ENCODE measurements at regions not wholly inside any gene's neighbourhood (a gene's known extent, or its start where the extent isn't known, plus 50 kb on each side); places are given as distances from the start of the nearest gene placed in this dataset.

DNA sequence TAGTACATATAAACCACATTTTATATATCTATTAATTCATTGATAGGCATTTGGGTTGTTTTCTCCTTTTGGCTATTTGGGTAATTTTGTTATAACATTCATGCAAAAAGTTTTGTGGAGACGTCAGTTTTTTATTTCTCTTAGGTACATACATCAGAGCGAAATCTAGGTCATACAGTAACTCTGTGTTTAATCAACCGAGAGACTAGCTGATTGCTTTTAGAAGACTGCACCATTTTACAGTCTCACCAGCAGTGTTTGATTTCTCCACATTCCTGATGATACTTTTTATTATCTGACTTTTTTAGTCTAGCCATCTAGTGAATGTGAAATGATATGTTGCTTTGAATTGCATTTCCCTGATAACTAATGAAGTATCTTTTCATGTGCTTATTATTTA lies 1019.3 kb downstream of the NSUN3 start:
- TF ChIP-seq ZNF354B (CRISPR knock-in tag; IDR thresholded peaks at IDR 0.05) (no peak), NELFE (IDR thresholded peaks at IDR 0.05; ENCODE audit: insufficient read depth, insufficient read length) (no peak), POLR2A (conservative IDR thresholded peaks at IDR 0.05) (no peak), SP1 (CRISPR knock-in tag; IDR thresholded peaks at IDR 0.05) (no peak), DACH1 (IDR thresholded peaks at IDR 0.05; ENCODE audit: partially characterized antibody) (no peak), SIN3B (IDR thresholded peaks at IDR 0.05; ENCODE audit: low read depth) (no peak), HDAC8 (tag; IDR thresholded peaks at IDR 0.05) (no peak), TEAD4 (IDR thresholded peaks at IDR 0.05; ENCODE audit: low read length) (no peak), TEAD4 (CRISPR knock-in tag; IDR thresholded peaks at IDR 0.05; ENCODE audit: borderline replicate concordance) (no peak), MXI1 (IDR thresholded peaks at IDR 0.05; ENCODE audit: low read depth, low read length) (no peak), KLF6 (CRISPR knock-in tag; IDR thresholded peaks at IDR 0.05; ENCODE audit: borderline replicate concordance) (no peak), CHD2 (IDR thresholded peaks at IDR 0.05; ENCODE audit: low read depth, low read length) (no peak), ZC3H8 (IDR thresholded peaks at IDR 0.05) (no peak)
- TF ChIP-seq, protein P1, sequence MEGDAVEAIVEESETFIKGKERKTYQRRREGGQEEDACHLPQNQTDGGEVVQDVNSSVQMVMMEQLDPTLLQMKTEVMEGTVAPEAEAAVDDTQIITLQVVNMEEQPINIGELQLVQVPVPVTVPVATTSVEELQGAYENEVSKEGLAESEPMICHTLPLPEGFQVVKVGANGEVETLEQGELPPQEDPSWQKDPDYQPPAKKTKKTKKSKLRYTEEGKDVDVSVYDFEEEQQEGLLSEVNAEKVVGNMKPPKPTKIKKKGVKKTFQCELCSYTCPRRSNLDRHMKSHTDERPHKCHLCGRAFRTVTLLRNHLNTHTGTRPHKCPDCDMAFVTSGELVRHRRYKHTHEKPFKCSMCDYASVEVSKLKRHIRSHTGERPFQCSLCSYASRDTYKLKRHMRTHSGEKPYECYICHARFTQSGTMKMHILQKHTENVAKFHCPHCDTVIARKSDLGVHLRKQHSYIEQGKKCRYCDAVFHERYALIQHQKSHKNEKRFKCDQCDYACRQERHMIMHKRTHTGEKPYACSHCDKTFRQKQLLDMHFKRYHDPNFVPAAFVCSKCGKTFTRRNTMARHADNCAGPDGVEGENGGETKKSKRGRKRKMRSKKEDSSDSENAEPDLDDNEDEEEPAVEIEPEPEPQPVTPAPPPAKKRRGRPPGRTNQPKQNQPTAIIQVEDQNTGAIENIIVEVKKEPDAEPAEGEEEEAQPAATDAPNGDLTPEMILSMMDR (IDR thresholded peaks at IDR 0.05 in 2 of 3, conservative IDR thresholded peaks at IDR 0.05 in 1 of 3; ENCODE audit: insufficient read depth in 2 of 3, low read depth in 1 of 3, low read length in 3 of 3) = no peak

Measured in K562 (cell line).